ENCODE measurements at regions not wholly inside any gene's neighbourhood (a gene's known extent, or its start where the extent isn't known, plus 50 kb on each side); places are given as distances from the start of the nearest gene placed in this dataset.

GRCh38 chr3:40793730-40794129 lies 269.0 kb downstream of the ZNF621 start:
- TF ChIP-seq CTCF (IDR thresholded peaks at IDR 0.05; ENCODE audit: poor library complexity) (no peak), EZH2phosphoT487 (IDR thresholded peaks at IDR 0.05; ENCODE audit: low read depth, severe bottlenecking, unreplicated experiment) (no peak)

Measured in hepatocyte (in vitro differentiated cells).